ENCODE measurements at regions not wholly inside any gene's neighbourhood (a gene's known extent, or its start where the extent isn't known, plus 50 kb on each side); places are given as distances from the start of the nearest gene placed in this dataset.

DNA sequence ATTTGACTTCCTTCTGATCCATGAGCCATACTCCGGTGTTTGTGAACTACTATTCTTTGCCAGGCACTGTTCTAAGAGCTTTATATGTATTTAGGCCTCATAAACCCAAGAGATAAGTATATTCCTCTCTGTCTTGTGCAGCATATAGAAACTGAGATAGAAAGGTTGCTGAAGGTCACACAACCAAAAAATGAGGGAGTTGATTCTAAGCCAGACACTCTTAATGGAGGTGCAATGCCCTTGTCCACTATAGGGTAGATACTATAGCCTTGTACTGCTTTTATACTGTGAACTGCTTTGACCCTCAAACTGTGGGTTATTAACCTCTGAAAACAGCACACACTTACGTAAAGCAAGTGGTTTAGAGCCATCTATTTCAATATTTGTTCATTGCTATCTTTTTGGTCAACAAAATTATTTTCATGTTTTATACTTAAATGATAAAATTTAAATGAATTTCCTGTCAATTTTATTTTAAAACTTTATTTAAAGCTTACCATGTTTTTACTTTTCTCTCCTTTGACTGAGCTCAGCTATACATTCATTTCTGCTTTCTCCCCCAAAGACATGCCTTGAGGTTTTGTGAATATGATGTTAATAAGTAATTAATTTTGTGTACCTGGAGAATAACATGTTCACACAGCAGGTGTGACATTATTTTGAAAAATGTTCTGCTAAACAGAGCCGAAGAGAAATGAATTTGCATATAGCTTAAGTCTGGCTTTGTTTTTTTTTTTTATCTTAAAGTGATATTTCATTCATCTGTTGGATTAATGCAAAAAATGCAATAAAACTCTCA lies 687.3 kb downstream of the DNAJB9 start:
- FAIRE-seq: no peak

DNA sequence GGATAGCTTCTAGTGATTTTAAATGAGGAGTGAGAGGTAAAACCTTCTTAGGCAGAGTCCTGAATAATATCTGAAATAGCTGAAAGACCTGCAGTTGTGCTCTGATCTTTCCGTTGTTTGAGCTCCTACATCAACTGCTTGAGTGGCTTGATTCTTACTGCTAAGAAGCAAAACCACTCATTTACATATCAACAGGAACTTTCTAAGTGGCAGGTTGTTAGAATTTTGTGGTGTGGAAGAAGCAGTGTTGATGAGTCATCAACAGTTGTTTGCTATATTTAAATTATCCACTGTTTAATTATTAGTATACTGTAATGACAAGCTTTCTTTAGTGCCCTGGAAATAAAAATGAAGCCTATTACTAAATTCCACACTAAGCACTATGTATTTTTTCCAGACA lies 689.5 kb downstream of the DNAJB9 start:
- DNase-seq (ENCODE audit: low spot score in 2 of 2): no peak

More for the DNA sequence above, 687.3 kb downstream of the DNAJB9 start:
- no peak for DNase-seq (ENCODE audit: low spot score in 2 of 2)

DNA sequence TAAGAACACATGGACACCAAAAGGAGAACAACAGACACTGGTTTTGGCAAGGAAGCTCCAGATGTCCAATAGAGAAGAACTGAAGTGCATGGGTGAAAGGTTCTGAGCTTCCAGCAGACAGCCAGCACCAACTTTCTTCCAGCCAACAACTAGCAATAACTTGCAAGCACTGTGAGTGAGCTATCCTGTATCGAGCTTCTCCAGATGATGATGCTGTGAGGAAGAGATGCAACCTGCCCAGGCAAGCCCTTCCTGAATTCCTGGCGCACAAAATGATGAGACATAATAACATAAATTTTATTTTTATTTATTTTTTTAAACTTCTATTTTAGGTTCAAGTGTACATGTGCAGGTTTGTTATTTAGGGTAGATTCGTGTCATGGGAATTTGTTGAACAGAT lies 692.1 kb downstream of the DNAJB9 start:
- no peak for DNase-seq (ENCODE audit: low spot score in 2 of 2)
- FAIRE-seq: no peak

More for the DNA sequence above, 689.5 kb downstream of the DNAJB9 start:
- FAIRE-seq: no peak

DNA sequence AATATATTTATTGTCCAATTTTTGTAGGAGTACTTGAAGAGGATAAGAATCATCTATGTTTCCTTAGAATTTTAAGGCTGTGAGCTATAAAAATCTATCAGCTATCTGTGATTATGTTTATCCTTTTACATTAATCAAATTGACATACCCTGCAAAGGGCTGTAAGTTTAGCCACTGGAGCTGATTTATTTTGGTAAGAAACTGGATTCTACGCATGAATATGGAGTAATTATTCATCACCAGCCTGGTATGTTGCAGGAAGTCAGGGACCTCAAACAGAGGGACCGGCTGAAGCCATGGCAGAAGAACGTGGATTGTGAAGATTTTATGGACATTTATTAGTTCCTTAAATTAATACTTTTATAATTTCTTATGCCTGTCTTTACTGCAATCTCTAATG lies 696.9 kb downstream of the DNAJB9 start:
- FAIRE-seq: no peak
- DNase-seq (ENCODE audit: low spot score in 2 of 2): no peak

- no peak for FAIRE-seq
These were observed 706.7 kb downstream of the DNAJB9 start for GRCh38 chr7:109276348-109276747.

GRCh38 chr7:109282726-109283125 lies 713.1 kb downstream of the DNAJB9 start:
- FAIRE-seq: no peak
- DNase-seq (ENCODE audit: low spot score in 2 of 2): no peak

More at GRCh38 chr7:109276348-109276747, 706.7 kb downstream of the DNAJB9 start:
- DNase-seq (ENCODE audit: low spot score in 2 of 2): no peak

- no peak for FAIRE-seq
- DNase-seq (ENCODE audit: low spot score in 2 of 2): no peak
These were observed 715.3 kb downstream of the DNAJB9 start for GRCh38 chr7:109284943-109285342.

- FAIRE-seq: no peak
- no peak for DNase-seq (ENCODE audit: low spot score in 2 of 2)
These were observed 725.5 kb downstream of the DNAJB9 start for GRCh38 chr7:109295158-109295557.

DNA sequence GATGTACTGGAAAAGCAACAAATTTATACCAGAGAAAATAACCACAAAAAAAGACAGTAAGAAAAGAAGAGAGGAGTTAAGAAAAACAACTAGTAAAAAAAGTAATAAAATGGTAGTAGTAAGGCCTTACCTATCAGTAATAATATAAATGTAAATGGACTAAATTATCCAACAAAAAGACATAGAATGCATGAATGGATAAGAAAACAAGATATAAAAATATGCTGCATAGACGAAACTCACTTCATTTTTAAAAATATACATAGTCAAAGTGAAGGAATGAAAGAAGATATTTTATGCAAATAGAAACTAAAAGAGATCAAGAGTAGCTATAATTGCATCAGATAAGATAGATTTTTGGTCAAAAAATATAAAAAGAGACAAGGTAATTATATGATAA lies 739.1 kb downstream of the DNAJB9 start:
- FAIRE-seq (no peak), DNase-seq (ENCODE audit: low spot score in 2 of 2) (no peak)

DNA sequence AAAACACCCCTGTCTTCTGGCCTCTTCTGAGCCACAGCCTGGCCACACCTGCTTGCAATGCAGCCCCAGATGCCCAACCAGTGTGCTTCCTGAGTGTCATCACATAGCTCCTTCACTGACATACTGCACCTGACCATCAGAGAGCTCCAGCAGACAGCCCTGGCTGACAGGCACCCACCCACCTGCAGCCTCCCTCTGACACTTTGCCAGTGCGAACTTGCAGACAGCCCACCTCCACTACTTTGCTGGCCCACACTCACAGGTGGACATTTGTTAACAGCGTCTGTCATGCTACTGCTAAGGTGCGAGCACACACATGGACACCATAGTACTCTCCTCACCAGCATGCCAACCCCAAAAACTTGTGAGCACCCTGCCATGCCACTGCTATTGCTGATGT lies 740.1 kb downstream of the DNAJB9 start:
- DNase-seq (ENCODE audit: low spot score in 2 of 2): no peak
- FAIRE-seq: no peak

- no peak for FAIRE-seq
- DNase-seq (ENCODE audit: low spot score in 2 of 2): no peak
These were observed 748.5 kb downstream of the DNAJB9 start for GRCh38 chr7:109318136-109318535.

- FAIRE-seq (no peak), DNase-seq (ENCODE audit: low spot score in 2 of 2) (no peak)
These were observed 753.2 kb downstream of the DNAJB9 start for GRCh38 chr7:109322833-109323232.

GRCh38 chr7:109331423-109331822 lies 761.7 kb downstream of the DNAJB9 start:
- DNase-seq (ENCODE audit: low spot score in 2 of 2) (no peak), FAIRE-seq (peak; percentile 8)

DNA sequence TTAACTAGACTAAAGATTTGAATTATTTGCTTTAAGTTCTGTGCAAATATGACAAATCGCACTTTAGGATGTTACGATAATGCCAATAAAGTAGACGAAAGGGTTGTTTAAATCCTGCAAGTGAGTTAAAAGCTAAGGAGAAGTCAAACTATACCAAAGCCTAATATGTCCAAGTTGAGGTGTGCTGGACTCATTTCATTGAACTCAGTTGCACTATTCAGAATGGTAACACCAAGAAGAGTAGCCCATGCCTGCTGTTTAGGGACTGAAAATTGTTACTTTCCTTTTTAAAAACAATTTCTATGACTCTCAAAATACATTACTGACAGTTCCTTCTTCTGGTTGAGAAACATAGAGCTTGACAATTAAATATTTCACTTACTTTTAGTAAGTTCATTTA lies 766.3 kb downstream of the DNAJB9 start:
- no peak for FAIRE-seq
- DNase-seq (ENCODE audit: low spot score in 2 of 2): no peak

- FAIRE-seq: no peak
- no peak for DNase-seq (ENCODE audit: low spot score in 2 of 2)
These were observed 766.9 kb downstream of the DNAJB9 start for GRCh38 chr7:109336531-109336930.

DNA sequence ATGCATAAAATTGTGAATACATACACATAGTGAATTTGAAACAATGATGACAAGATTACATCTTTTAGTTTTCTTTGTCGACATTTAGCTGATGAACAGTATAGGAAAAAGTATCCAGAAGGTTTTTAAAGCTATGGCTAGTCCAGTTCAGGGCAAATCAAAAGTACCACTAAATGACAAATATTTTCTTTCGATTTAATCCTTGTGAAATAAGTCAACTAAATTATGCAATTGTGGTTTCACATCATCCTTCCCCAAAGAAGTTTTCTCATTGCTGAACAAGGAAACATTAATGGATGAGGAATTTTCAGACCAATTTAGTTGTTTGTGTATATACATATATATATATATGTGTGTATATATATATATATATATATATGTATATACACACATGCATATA lies 774.0 kb downstream of the DNAJB9 start:
- DNase-seq (ENCODE audit: low spot score in 2 of 2) (no peak), FAIRE-seq (no peak)

- no peak for FAIRE-seq
These were observed 781.8 kb downstream of the DNAJB9 start for GRCh38 chr7:109351493-109351892.

GRCh38 chr7:109354000-109354399 lies 784.3 kb downstream of the DNAJB9 start:
- no peak for FAIRE-seq
- no peak for DNase-seq (ENCODE audit: low spot score in 2 of 2)

More at GRCh38 chr7:109351493-109351892, 781.8 kb downstream of the DNAJB9 start:
- DNase-seq (ENCODE audit: low spot score in 2 of 2): no peak

GRCh38 chr7:109354552-109354951 lies 784.9 kb downstream of the DNAJB9 start:
- no peak for FAIRE-seq
- DNase-seq (ENCODE audit: low spot score in 2 of 2): no peak

GRCh38 chr7:109375823-109376222 lies 806.1 kb downstream of the DNAJB9 start:
- no peak for FAIRE-seq
- no peak for DNase-seq (ENCODE audit: low spot score in 2 of 2)

DNA sequence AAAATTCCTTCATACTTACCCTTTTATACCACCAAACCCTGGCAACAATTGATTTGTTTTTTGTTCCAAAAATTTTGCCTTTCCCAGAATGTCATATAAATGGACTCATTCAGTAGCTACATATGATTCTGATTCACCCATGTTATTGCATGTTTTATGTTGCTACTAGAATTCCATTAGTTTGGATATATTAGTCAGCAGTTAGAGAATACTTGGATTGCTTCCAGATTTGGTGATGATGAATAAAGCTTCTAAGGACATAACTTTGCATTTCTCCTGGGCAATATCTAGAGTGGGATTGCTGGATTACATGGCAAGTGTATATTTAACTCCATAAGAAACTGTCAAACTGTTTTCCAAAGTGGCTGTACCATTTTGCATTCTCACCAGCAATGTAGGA lies 806.9 kb downstream of the DNAJB9 start:
- no peak for FAIRE-seq

GRCh38 chr7:109377076-109377884 lies 807.6 kb downstream of the DNAJB9 start:
- no peak for FAIRE-seq
- DNase-seq (ENCODE audit: low spot score in 2 of 2): no peak

More for the DNA sequence above, 806.9 kb downstream of the DNAJB9 start:
- DNase-seq (ENCODE audit: low spot score in 2 of 2): no peak
